KBM-7 (cell line): ENCODE measurements at regions not wholly inside any gene's neighbourhood (a gene's known extent, or its start where the extent isn't known, plus 50 kb on each side); places are given as distances from the start of the nearest gene placed in this dataset.

ENCODE experiments used
- DNase-seq: peaks from one replicate; pipeline ENCODE4 v3.0.0-alpha.2; 2015
- in situ Hi-C: fragments of 300-500 bp; cut with MboI; formaldehyde crosslinking; loops from 2 replicates; pipeline ENCODE4 v1.14.3; 2020; ENCODE audit warnings: low sequenced_read_pairs, low pct_unique_long_range_greater_than_20kb, mixed read lengths

DNA sequence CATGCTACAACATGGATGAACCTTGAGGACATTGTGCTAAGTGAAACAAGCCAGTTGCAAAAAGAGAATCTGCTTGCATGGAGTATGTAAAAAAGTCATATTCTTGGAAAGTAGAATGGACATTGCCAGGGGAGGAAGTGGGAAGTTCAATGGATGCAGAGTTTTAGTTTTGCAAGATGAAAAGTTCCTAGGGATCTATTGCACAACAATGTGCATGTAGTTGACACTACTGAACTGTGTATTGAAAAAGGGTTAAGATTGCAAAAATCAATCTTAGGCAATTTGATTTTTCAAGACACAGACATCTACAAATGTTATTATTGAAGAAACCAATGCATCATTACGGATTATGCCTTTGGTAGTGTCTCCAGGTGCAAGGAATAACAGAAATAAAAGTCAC is 50.3 kb upstream of the MAGI3 start:
- DNase-seq: no peak
- in situ Hi-C loops: no loop called here
